HL-60/S4 (cell line): ENCODE measurements at regions not wholly inside any gene's neighbourhood (a gene's known extent, or its start where the extent isn't known, plus 50 kb on each side); places are given as distances from the start of the nearest gene placed in this dataset.

Experiments
- in situ Hi-C: fragments of 300-500 bp; cut with MboI; formaldehyde crosslinking; loops from 2 replicates; pipeline ENCODE4 v1.14.3; 2022; ENCODE audit warnings: low sequenced_read_pairs

- in situ Hi-C loops = no loop called here
Observed at GRCh38 chrX:151476604-151477303, 79.7 kb downstream of the VMA21 start.

DNA sequence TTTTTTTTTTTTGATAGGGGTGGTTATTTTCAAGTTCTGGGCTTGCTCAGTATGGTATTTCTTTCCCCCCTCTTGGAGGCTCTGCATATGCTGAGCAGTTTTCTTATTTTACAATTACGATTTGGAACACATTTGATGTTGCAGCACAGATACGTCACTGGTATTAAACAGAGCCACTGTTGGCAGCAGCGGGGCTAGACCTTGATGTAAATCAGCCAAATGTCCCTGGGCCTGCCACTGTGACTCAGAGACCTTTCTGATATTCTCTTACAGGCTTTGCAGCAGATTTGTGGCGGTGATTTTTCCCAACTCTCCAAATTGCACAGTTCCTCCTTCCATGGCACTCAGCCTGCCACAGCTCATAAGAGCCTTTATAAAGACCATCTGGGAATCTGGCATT, 81.1 kb downstream of the VMA21 start:
- in situ Hi-C loops = no loop called here

- in situ Hi-C loops = no loop called here
Observed at GRCh38 chrX:151488677-151489076, 74.8 kb upstream of the PASD1 start.

GRCh38 chrX:151505796-151506195, 57.7 kb upstream of the PASD1 start:
- in situ Hi-C loops = loop anchor here (25.0 kb wide), 1 partner anchor 182 kb away; the partner anchor contains the start of gene PRRG3

DNA sequence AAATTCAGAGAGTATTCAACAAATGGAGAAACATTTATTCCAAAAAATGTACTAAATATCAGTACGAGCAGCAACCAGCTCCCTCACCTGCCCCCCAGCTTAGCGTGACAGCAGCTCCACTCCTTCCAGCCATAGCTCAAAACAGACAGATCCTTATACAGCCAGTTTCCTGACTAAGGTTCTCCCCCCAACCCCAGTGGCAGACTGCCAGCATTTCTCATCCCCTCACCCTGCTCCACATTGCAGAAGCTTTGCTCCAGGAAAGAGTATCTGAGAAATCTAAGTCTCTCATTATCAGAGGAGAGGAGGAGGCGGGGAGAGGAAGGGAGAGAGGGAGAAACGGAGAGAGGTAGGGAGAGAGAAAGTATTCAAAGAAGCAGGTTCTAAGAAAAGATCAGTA, 53.3 kb upstream of the PASD1 start:
- in situ Hi-C loops = loop anchor here (25.0 kb wide), 1 partner anchor 177 kb away; the partner anchor contains the start of gene PRRG3

- in situ Hi-C loops = loop anchor here (25.0 kb wide), 1 partner anchor 174 kb away; the partner anchor contains the start of gene PRRG3
Observed at GRCh38 chrX:151513472-151513871, 50.0 kb upstream of the PASD1 start.
